PC-3 (cell line): ENCODE measurements at regions not wholly inside any gene's neighbourhood (a gene's known extent, or its start where the extent isn't known, plus 50 kb on each side); places are given as distances from the start of the nearest gene placed in this dataset.
"Not testable (repeated sequence)": the region's sequence is repeated elsewhere in the genome, so short reads cannot be mapped to it uniquely, and the experiment has no call there.

ENCODE experiments used
- EZH2phosphoT487 ChIP-seq: fragments of 300-600 bp; sonication (generic); IDR thresholded peaks from 2 replicates; pipeline ENCODE4 v1.6.1; 2018; ENCODE audit warnings: mild to moderate bottlenecking, antibody characterized with exemption, low read length, borderline replicate concordance
- TF ChIP-seq, protein P1 (sequence below): fragments of 300-600 bp; sonication (generic); conservative IDR thresholded peaks from 2 replicates; pipeline ENCODE4 v1.5.1; 2017; ENCODE audit warnings: antibody characterized with exemption, low read depth, mild to moderate bottlenecking, low read length

- TF ChIP-seq, protein P1, sequence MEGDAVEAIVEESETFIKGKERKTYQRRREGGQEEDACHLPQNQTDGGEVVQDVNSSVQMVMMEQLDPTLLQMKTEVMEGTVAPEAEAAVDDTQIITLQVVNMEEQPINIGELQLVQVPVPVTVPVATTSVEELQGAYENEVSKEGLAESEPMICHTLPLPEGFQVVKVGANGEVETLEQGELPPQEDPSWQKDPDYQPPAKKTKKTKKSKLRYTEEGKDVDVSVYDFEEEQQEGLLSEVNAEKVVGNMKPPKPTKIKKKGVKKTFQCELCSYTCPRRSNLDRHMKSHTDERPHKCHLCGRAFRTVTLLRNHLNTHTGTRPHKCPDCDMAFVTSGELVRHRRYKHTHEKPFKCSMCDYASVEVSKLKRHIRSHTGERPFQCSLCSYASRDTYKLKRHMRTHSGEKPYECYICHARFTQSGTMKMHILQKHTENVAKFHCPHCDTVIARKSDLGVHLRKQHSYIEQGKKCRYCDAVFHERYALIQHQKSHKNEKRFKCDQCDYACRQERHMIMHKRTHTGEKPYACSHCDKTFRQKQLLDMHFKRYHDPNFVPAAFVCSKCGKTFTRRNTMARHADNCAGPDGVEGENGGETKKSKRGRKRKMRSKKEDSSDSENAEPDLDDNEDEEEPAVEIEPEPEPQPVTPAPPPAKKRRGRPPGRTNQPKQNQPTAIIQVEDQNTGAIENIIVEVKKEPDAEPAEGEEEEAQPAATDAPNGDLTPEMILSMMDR = not testable (repeated sequence)
- TF ChIP-seq EZH2phosphoT487 = not testable (repeated sequence)
These were observed 82.0 kb upstream of the RGPD2 start for GRCh38 chr2:87907556-87908099.
